HepG2 (cell line): ENCODE measurements at regions not wholly inside any gene's neighbourhood (a gene's known extent, or its start where the extent isn't known, plus 50 kb on each side); places are given as distances from the start of the nearest gene placed in this dataset.
A peak's percentile ranks its signal among the peaks of the same experiment; 100 is the strongest.

Experiments
- ATAC-seq: fragments of 200-7000 bp; cut with Tn5 transposase; 3 replicates; pipeline ENCODE4 v1.9.1; 2020; ENCODE audit warnings: mild to moderate bottlenecking, moderate library complexity
- BruUV-seq: library from RNA; stranded (reverse); fragments of 400-500 nt; replicated peaks from 2 replicates; lab custom pipeline; 2021; lab: Mats Ljungman, UMichigan
- CTCF ChIA-PET: fragments of 300-600 bp; formaldehyde crosslinking; extraction: SDS; loops from one replicate; lab custom pipeline; 2021; ENCODE audit warnings: low total read pairs, inconsistent platforms, low intra/inter-chr PET ratio; lab: Yijun Ruan, JAX
- POLR2A ChIA-PET: fragments of 350-600 bp; sonication (Branson Sonifier 250); formaldehyde crosslinking; loops from one replicate; lab custom pipeline; 2020; ENCODE audit warnings: antibody characterized with exemption, inconsistent platforms; lab: Yijun Ruan, JAX
- DNase-seq: peaks from one replicate; pipeline ENCODE4 v3.0.0-alpha.2; 2015; ENCODE audit warnings: low spot score
- FAIRE-seq: peaks from 3 replicates; lab custom pipeline; 2011; peaks lifted over from hg19 to GRCh38; lab: Jason Lieb, UNC
- H2AFZ ChIP-seq: one replicate; pipeline ENCODE4 v1.6.1; 2011; ENCODE audit warnings: low read length, inconsistent platforms
- H3K27ac ChIP-seq: fragments of 300-600 bp; 3 replicates; pipeline ENCODE4 v1.8.0; 2011; ENCODE audit warnings: mixed run types, mild to moderate bottlenecking, mixed read lengths, low read length, inconsistent platforms; ENCODE audit not compliant: insufficient read depth; ENCODE audit errors: extremely low read length
- H3K27me3 ChIP-seq, 2 experiments: fragments of 200-600 bp in 1 of 2; 2 replicates in 1 of 2; 3 replicates in 1 of 2; pipeline versions ENCODE4 v1.6.0 to v1.8.0; 2011; ENCODE audit warnings: low read length in 2 of 2, mild to moderate bottlenecking in 2 of 2, moderate library complexity in 2 of 2, inconsistent platforms in 1 of 2; ENCODE audit not compliant: insufficient read depth in 2 of 2, control insufficient read depth in 1 of 2
- H3K36me3 ChIP-seq, 2 experiments: fragments of 200-600 bp in 1 of 2; replicated peaks in 1 of 2; 2 replicates in 1 of 2; 3 replicates in 1 of 2; pipeline versions ENCODE4 v1.5.1 to v1.8.0; 2011; ENCODE audit warnings: low read length in 2 of 2, inconsistent platforms in 1 of 2; ENCODE audit not compliant: insufficient read depth in 2 of 2, control insufficient read depth in 1 of 2
- H3K4me1 ChIP-seq: 2 replicates; pipeline ENCODE4 v1.5.1; 2012; ENCODE audit warnings: low read length, inconsistent platforms; ENCODE audit not compliant: insufficient read depth
- H3K4me2 ChIP-seq: 2 replicates; pipeline ENCODE4 v1.6.0; 2011; ENCODE audit warnings: low read depth, low read length, inconsistent platforms
- H3K4me3 ChIP-seq, 3 experiments: fragments of 200-600 bp in 1 of 3; sonication (generic), shearing (Covaris generic) in 1 of 3; replicated peaks in 1 of 3; 2 replicates each; pipeline ENCODE4 v1.5.1; 2011 to 2016; ENCODE audit warnings: low read length in 3 of 3, inconsistent platforms in 2 of 3, low read depth in 2 of 3, mild to moderate bottlenecking in 2 of 3, control low read depth in 1 of 3, mixed read lengths in 1 of 3; ENCODE audit not compliant: insufficient read depth in 1 of 3
- H3K79me2 ChIP-seq: one replicate; pipeline ENCODE4 v1.6.1; 2011; ENCODE audit warnings: low read length, inconsistent platforms; ENCODE audit not compliant: insufficient read depth
- H3K9ac ChIP-seq: 2 replicates; pipeline ENCODE4 v1.6.0; 2011; ENCODE audit warnings: mild to moderate bottlenecking, low read depth, low read length, inconsistent platforms; ENCODE audit not compliant: insufficient read depth
- H3K9me3 ChIP-seq: 2 replicates; pipeline ENCODE4 v1.5.1; 2012; ENCODE audit warnings: mild to moderate bottlenecking, low read length
- H4K20me1 ChIP-seq: 2 replicates; pipeline ENCODE4 v1.6.0; 2011; ENCODE audit warnings: inconsistent platforms, mild to moderate bottlenecking, low read length, moderate library complexity; ENCODE audit not compliant: insufficient read depth
- CHD4 ChIP-seq: fragments of 200-600 bp; sonication (generic); IDR thresholded peaks from 2 replicates; pipeline ENCODE4 v1.7.0; 2017; ENCODE audit warnings: mild to moderate bottlenecking, low read length, borderline replicate concordance
- CTCF ChIP-seq: sonication (generic); formaldehyde crosslinking; IDR thresholded peaks from 2 replicates; pipeline ENCODE4 v1.5.0; 2020; ENCODE audit warnings: mild to moderate bottlenecking, missing genetic modification reagents, moderate library complexity
- GLMP ChIP-seq: sonication (generic); formaldehyde crosslinking; IDR thresholded peaks from 2 replicates; pipeline ENCODE4 v1.9.0; 2021; ENCODE audit warnings: missing genetic modification reagents, mild to moderate bottlenecking, borderline replicate concordance
- KLF13 ChIP-seq: sonication (generic); formaldehyde crosslinking; IDR thresholded peaks from 2 replicates; pipeline ENCODE4 v1.4.0; 2020; ENCODE audit warnings: mild to moderate bottlenecking, missing genetic modification reagents
- MATR3 ChIP-seq: sonication (generic); formaldehyde crosslinking; IDR thresholded peaks from 2 replicates; pipeline ENCODE4 v1.4.0; 2020; ENCODE audit warnings: missing genetic modification reagents
- MED13 ChIP-seq: sonication (generic); formaldehyde crosslinking; IDR thresholded peaks from 2 replicates; pipeline ENCODE4 v1.5.0; 2020; ENCODE audit warnings: missing genetic modification reagents
- STAG1 ChIP-seq: sonication (generic); formaldehyde crosslinking; IDR thresholded peaks from 2 replicates; pipeline ENCODE4 v1.4.0; 2020; ENCODE audit warnings: missing genetic modification reagents
- THAP9 ChIP-seq: sonication (generic); formaldehyde crosslinking; IDR thresholded peaks from 2 replicates; pipeline ENCODE4; 2020; ENCODE audit warnings: missing genetic modification reagents, mild to moderate bottlenecking, borderline replicate concordance
- ZNF253 ChIP-seq: sonication (generic); formaldehyde crosslinking; IDR thresholded peaks from 2 replicates; pipeline ENCODE4 v1.8.0; 2022; ENCODE audit warnings: mild to moderate bottlenecking, missing genetic modification reagents, borderline replicate concordance
- ZNF547 ChIP-seq: sonication (generic); formaldehyde crosslinking; IDR thresholded peaks from 2 replicates; pipeline ENCODE4 v1.5.1; 2020; ENCODE audit warnings: mild to moderate bottlenecking, missing genetic modification reagents
- WGBS: methylation state at CpG from one replicate; pipeline ENCODE4 v1.1.6; 2017; ENCODE audit warnings: low lambda C conversion rate; 5-methylcytosine and 5-hydroxymethylcytosine counted together
- in situ Hi-C: cut with HindIII; loops from 2 replicates; pipeline ENCODE4 v1.10.0; 2017; ENCODE audit warnings: low pct_unique_long_range_greater_than_20kb; ENCODE audit not compliant: extremely low pct_ligation_motif_present
- intact Hi-C: fragments of 100-400 bp; cut with micrococcal nuclease; formaldehyde crosslinking; loops from one replicate; pipeline ENCODE4 v1.10.0; 2022; ENCODE audit not compliant: unreplicated experiment

GRCh38 chr13:91042870-91043269 is 304.6 kb upstream of the MIR17HG start:
- DNase-seq = no peak
- Histone ChIP-seq H3K27ac (no peak overlapping the region), H3K9me3 (no peaks in the 10 kb centered on the region), H4K20me1 (no peaks in the 10 kb centered on the region), H3K4me3 (no peak overlapping the region), H3K4me1 (no peaks in the 10 kb centered on the region), H2AFZ (no peak overlapping the region), H3K27me3 (no peaks in the 10 kb centered on the region), H3K4me2 (no peak overlapping the region), H3K79me2 (no peaks in the 10 kb centered on the region), H3K36me3 (no peaks in the 10 kb centered on the region), H3K9ac (no peak overlapping the region)
- ChIA-PET POLR2A (no interaction called here), CTCF (no interaction called here)
- intact Hi-C loops = no loop called here
- no peak for FAIRE-seq
- TF ChIP-seq MATR3 (CRISPR knock-in tag) (no peak), CHD4 (no peak), KLF13 (no peak)
- 0% methylated on average over 1 of the region's 1 CpG for WGBS
- ATAC-seq = no peak
- BruUV-seq = no TSS peak
- in situ Hi-C loops = no loop called here

GRCh38 chr13:91045351-91046034 is 302.0 kb upstream of the MIR17HG start:
- 9% methylated on average over 5 of the region's 5 CpGs for WGBS
- H4K20me1 ChIP-seq = no peaks in the 10 kb centered on the region
- BruUV-seq = no TSS peak
- POLR2A ChIA-PET = no interaction called here
- CTCF ChIA-PET = no interaction called here
- no peaks in the 10 kb centered on the region for H3K36me3 ChIP-seq
- in situ Hi-C loops = no loop called here
- no peak overlapping the region for H2AFZ ChIP-seq
- no peak overlapping the region for H3K4me3 ChIP-seq
- H3K4me1 ChIP-seq = no peaks in the 10 kb centered on the region
- no peaks in the 10 kb centered on the region for H3K9me3 ChIP-seq
- no peaks in the 10 kb centered on the region for H3K79me2 ChIP-seq
- peak; percentile 21 for FAIRE-seq
- DNase-seq = no peak
- ATAC-seq = peak; percentile 67
- no peak overlapping the region for H3K27ac ChIP-seq
- H3K4me2 ChIP-seq = no peak overlapping the region
- H3K9ac ChIP-seq = no peak overlapping the region
- no peaks in the 10 kb centered on the region for H3K27me3 ChIP-seq
- TF ChIP-seq ZNF253 (CRISPR knock-in tag) (no peak), MED13 (CRISPR knock-in tag) (no peak), THAP9 (CRISPR knock-in tag) (no peak), CTCF (CRISPR knock-in tag) (peak; percentile 30; the same call in 1 of the 2 replicates), STAG1 (CRISPR knock-in tag) (peak; percentile 39), GLMP (CRISPR knock-in tag) (no peak), ZNF547 (CRISPR knock-in tag) (no peak)
- intact Hi-C loops = no loop called here
